ENCODE measurements at regions not wholly inside any gene's neighbourhood (a gene's known extent, or its start where the extent isn't known, plus 50 kb on each side); places are given as distances from the start of the nearest gene placed in this dataset.

GRCh38 chr5:60280943-60281342, 387.4 kb upstream of the PDE4D start:
- no peak for DNase-seq (ENCODE audit: extremely low spot score)
- WGBS: 84% methylated on average over 4 of the region's 4 CpGs
- Histone ChIP-seq H3K4me3 (ENCODE audit: low read depth, low read length) (no peak overlapping the region), H3K27ac (ENCODE audit: low read depth) (no peak overlapping the region), H3K4me1 (ENCODE audit: insufficient read depth) (no peaks in the 10 kb centered on the region), H3K36me3 (ENCODE audit: insufficient read depth) (no peaks in the 10 kb centered on the region)

- DNase-seq (ENCODE audit: extremely low spot score): no peak
- no peak overlapping the region for H3K4me3 ChIP-seq (ENCODE audit: low read depth, low read length)
- no peaks in the 10 kb centered on the region for H3K36me3 ChIP-seq (ENCODE audit: insufficient read depth)
- no peaks in the 10 kb centered on the region for H3K4me1 ChIP-seq (ENCODE audit: insufficient read depth)
- H3K27ac ChIP-seq (ENCODE audit: low read depth): no peak overlapping the region
Observed at GRCh38 chr5:60277941-60278340, 384.4 kb upstream of the PDE4D start.

DNA sequence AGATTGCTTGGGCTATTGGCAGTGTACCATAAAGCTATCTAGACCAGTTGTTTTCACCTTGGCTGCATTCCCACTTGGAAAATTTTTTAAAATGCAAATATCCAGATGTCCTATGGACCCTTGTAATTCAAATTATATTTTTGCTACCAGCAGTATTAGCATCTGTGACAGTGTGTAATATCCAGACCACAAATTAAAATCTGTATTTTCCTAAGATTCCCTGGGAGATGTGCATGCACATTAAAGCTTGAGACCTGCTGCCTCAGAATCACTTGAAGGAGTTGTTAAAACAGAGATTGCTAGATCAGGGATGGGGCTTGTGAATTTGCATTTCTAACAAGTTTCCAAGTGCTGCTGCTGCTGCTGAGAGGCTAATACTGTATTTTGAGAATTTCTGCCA, 381.2 kb upstream of the PDE4D start:
- H3K27ac ChIP-seq (ENCODE audit: low read depth): no peak overlapping the region
- no peak for DNase-seq (ENCODE audit: extremely low spot score)
- H3K4me1 ChIP-seq (ENCODE audit: insufficient read depth): no peaks in the 10 kb centered on the region
- H3K4me3 ChIP-seq (ENCODE audit: low read depth, low read length): no peak overlapping the region
- no peaks in the 10 kb centered on the region for H3K36me3 ChIP-seq (ENCODE audit: insufficient read depth)

GRCh38 chr5:60271517-60271916, 378.0 kb upstream of the PDE4D start:
- H3K4me1 ChIP-seq (ENCODE audit: insufficient read depth): no peaks in the 10 kb centered on the region
- no peak overlapping the region for H3K27ac ChIP-seq (ENCODE audit: low read depth)
- no peak for DNase-seq (ENCODE audit: extremely low spot score)
- H3K36me3 ChIP-seq (ENCODE audit: insufficient read depth): no peaks in the 10 kb centered on the region
- 27% methylated on average over 2 of the region's 2 CpGs for WGBS
- H3K4me3 ChIP-seq (ENCODE audit: low read depth, low read length): no peak overlapping the region

- WGBS: 73% methylated on average over 3 of the region's 3 CpGs
- no peaks in the 10 kb centered on the region for H3K36me3 ChIP-seq (ENCODE audit: insufficient read depth)
- H3K4me1 ChIP-seq (ENCODE audit: insufficient read depth): no peaks in the 10 kb centered on the region
- DNase-seq (ENCODE audit: extremely low spot score): no peak
- no peak overlapping the region for H3K4me3 ChIP-seq (ENCODE audit: low read depth, low read length)
- H3K27ac ChIP-seq (ENCODE audit: low read depth): no peak overlapping the region
Observed at GRCh38 chr5:60267907-60268306, 374.4 kb upstream of the PDE4D start.

DNA sequence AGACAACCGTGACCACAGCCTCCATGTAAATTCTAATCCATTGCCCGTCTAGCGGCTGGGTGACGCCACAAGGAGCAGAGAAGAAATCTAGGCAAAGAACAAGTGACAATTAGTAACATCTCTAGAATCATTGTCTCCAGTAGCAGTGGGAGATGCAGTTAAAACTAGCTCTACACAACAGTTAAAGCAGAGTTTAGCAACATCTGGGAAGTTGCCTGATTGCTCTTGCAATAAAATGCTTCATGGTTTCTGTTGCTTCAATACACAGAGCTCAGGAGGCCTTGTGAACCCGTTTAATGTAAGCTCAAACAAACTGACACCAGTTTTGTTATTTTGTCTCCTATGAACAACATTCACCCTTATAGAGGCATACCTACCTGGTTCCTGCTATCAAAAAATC, 369.8 kb upstream of the PDE4D start:
- no peaks in the 10 kb centered on the region for H3K36me3 ChIP-seq (ENCODE audit: insufficient read depth)
- 82% methylated on average over 5 of the region's 5 CpGs for WGBS

GRCh38 chr5:60262576-60263295, 369.2 kb upstream of the PDE4D start:
- Histone ChIP-seq H3K36me3 (ENCODE audit: insufficient read depth) (no peaks in the 10 kb centered on the region), H3K4me1 (ENCODE audit: insufficient read depth) (no peaks in the 10 kb centered on the region), H3K27ac (ENCODE audit: low read depth) (no peak overlapping the region), H3K4me3 (ENCODE audit: low read depth, low read length) (no peak overlapping the region)
- DNase-seq (ENCODE audit: extremely low spot score): no peak
- WGBS: 81% methylated on average over 6 of the region's 6 CpGs

More for the DNA sequence above, 369.8 kb upstream of the PDE4D start:
- Histone ChIP-seq H3K4me3 (ENCODE audit: low read depth, low read length) (no peak overlapping the region), H3K4me1 (ENCODE audit: insufficient read depth) (no peaks in the 10 kb centered on the region), H3K27ac (ENCODE audit: low read depth) (no peak overlapping the region)
- DNase-seq (ENCODE audit: extremely low spot score): no peak

GRCh38 chr5:60261732-60262131, 368.2 kb upstream of the PDE4D start:
- DNase-seq (ENCODE audit: extremely low spot score): no peak
- Histone ChIP-seq H3K27ac (ENCODE audit: low read depth) (no peak overlapping the region), H3K4me3 (ENCODE audit: low read depth, low read length) (no peak overlapping the region), H3K36me3 (ENCODE audit: insufficient read depth) (no peaks in the 10 kb centered on the region), H3K4me1 (ENCODE audit: insufficient read depth) (no peaks in the 10 kb centered on the region)
- WGBS: 99% methylated on average over 1 of the region's 1 CpG

DNA sequence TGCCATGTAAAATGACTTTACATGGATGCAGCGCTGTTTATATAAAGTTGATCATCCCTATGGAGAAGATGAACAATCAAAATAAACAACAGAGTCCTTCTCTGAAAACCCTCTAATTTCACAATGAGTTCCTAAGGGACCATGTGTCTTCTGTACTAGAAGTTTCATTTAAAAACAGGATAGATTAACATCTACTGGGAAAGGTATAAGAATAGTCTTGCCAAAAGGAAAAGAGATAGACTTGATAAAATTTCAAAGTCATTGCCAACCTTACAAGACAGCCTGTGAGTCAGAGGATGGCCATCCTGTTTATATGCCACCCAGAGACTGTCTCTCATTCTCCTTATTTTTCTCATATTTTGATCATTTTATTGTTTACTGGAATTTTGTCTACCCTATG, 367.1 kb upstream of the PDE4D start:
- Histone ChIP-seq H3K36me3 (ENCODE audit: insufficient read depth) (no peaks in the 10 kb centered on the region), H3K4me1 (ENCODE audit: insufficient read depth) (no peaks in the 10 kb centered on the region), H3K27ac (ENCODE audit: low read depth) (no peak overlapping the region), H3K4me3 (ENCODE audit: low read depth, low read length) (no peak overlapping the region)
- DNase-seq (ENCODE audit: extremely low spot score): no peak
- 99% methylated on average over 1 of the region's 1 CpG for WGBS

DNA sequence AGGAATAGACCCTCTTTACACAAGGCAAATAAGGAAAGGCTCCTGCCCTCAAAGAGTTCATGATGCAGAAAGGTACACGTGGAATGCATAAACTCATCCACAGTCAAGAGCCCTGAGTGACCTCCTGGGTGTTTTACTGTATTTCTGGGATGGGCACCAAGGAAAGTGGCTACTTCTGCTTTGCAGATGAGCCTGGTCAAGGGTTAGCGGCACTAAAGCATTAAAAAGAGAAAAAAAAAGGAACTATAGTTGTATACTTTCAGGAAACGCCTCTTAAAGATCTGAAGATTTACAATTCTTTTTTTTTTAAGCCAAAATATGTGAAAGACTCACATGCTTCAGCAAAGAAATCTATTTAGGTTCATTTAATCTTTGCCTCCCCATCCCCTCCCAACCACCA, 366.2 kb upstream of the PDE4D start:
- no peaks in the 10 kb centered on the region for H3K4me1 ChIP-seq (ENCODE audit: insufficient read depth)
- no peaks in the 10 kb centered on the region for H3K36me3 ChIP-seq (ENCODE audit: insufficient read depth)
- H3K4me3 ChIP-seq (ENCODE audit: low read depth, low read length): no peak overlapping the region
- no peak overlapping the region for H3K27ac ChIP-seq (ENCODE audit: low read depth)
- DNase-seq (ENCODE audit: extremely low spot score): no peak
- WGBS: 81% methylated on average over 3 of the region's 3 CpGs

- WGBS: 69% methylated on average over 5 of the region's 5 CpGs
- Histone ChIP-seq H3K4me3 (ENCODE audit: low read depth, low read length) (no peak overlapping the region), H3K27ac (ENCODE audit: low read depth) (no peak overlapping the region), H3K4me1 (ENCODE audit: insufficient read depth) (no peaks in the 10 kb centered on the region), H3K36me3 (ENCODE audit: insufficient read depth) (no peaks in the 10 kb centered on the region)
- no peak for DNase-seq (ENCODE audit: extremely low spot score)
Observed at GRCh38 chr5:60257596-60258271, 364.2 kb upstream of the PDE4D start.

GRCh38 chr5:60256546-60256945, 363.0 kb upstream of the PDE4D start:
- Histone ChIP-seq H3K36me3 (ENCODE audit: insufficient read depth) (no peaks in the 10 kb centered on the region), H3K27ac (ENCODE audit: low read depth) (no peak overlapping the region), H3K4me3 (ENCODE audit: low read depth, low read length) (no peak overlapping the region), H3K4me1 (ENCODE audit: insufficient read depth) (no peaks in the 10 kb centered on the region)
- WGBS: 92% methylated on average over 2 of the region's 2 CpGs
- no peak for DNase-seq (ENCODE audit: extremely low spot score)

- H3K27ac ChIP-seq (ENCODE audit: low read depth): no peak overlapping the region
- H3K4me3 ChIP-seq (ENCODE audit: low read depth, low read length): no peak overlapping the region
- no peak for DNase-seq (ENCODE audit: extremely low spot score)
- H3K36me3 ChIP-seq (ENCODE audit: insufficient read depth): no peaks in the 10 kb centered on the region
- 81% methylated on average over 1 of the region's 1 CpG for WGBS
- H3K4me1 ChIP-seq (ENCODE audit: insufficient read depth): no peaks in the 10 kb centered on the region
Observed at GRCh38 chr5:60248901-60249300, 355.4 kb upstream of the PDE4D start.

DNA sequence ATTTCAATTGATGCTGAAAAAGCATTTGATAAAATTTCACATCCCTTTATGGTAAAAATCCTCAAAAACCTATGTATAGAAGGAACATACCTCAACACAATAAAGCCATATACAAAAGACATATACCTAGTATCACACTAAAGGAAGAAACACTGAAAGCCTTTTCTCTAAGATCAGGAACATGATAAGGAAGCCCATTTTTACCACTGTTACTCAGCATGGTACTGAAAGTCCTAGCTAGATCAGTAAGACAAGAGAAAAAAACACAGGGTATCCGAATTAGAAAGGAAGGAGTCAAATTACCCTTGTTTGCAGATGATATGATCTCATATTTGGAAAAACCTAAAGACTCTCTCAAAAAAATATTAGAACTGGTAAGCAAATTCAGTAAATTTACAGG, 350.2 kb upstream of the PDE4D start:
- WGBS: 60% methylated on average over 1 of the region's 1 CpG
- H3K36me3 ChIP-seq (ENCODE audit: insufficient read depth): no peaks in the 10 kb centered on the region
- H3K4me3 ChIP-seq (ENCODE audit: low read depth, low read length): no peak overlapping the region
- no peak overlapping the region for H3K27ac ChIP-seq (ENCODE audit: low read depth)
- DNase-seq (ENCODE audit: extremely low spot score): no peak
- no peaks in the 10 kb centered on the region for H3K4me1 ChIP-seq (ENCODE audit: insufficient read depth)

Data from urinary bladder (tissue), 3 donors.